ENCODE measurements at regions not wholly inside any gene's neighbourhood (a gene's known extent, or its start where the extent isn't known, plus 50 kb on each side); places are given as distances from the start of the nearest gene placed in this dataset.

DNA sequence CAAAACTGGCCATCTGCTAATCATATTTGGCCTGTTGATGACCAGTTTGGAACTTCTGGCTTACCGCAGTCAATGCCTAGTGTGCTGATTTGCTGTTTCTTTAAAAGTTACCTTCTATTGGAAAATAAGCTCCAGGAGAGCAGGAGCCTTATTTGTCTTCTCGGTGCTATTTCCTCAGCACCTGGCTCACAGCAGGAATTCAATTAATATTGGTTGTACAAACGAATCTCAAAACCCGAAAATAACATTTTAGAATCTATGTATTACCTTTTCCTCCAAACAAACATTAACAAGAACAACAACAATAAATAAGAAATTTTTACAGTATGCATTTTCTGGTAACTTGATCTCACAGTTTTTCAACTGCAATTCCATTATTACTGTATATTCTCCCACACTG, 1080.7 kb upstream of the MAP3K7 start:
- Histone ChIP-seq H3K4me1 (ENCODE audit: insufficient read depth, low read length) (no peaks in the 10 kb centered on the region), H2AFZ (ENCODE audit: low read depth, low read length) (no peak overlapping the region), H3K4me3 (ENCODE audit: low read length) (no peak overlapping the region), H3K36me3 (ENCODE audit: insufficient read depth, low read length) (no peaks in the 10 kb centered on the region), H3K9me3 (ENCODE audit: low read length) (no peaks in the 10 kb centered on the region), H3K27me3 (ENCODE audit: insufficient read depth, low read length) (no peaks in the 10 kb centered on the region)

DNA sequence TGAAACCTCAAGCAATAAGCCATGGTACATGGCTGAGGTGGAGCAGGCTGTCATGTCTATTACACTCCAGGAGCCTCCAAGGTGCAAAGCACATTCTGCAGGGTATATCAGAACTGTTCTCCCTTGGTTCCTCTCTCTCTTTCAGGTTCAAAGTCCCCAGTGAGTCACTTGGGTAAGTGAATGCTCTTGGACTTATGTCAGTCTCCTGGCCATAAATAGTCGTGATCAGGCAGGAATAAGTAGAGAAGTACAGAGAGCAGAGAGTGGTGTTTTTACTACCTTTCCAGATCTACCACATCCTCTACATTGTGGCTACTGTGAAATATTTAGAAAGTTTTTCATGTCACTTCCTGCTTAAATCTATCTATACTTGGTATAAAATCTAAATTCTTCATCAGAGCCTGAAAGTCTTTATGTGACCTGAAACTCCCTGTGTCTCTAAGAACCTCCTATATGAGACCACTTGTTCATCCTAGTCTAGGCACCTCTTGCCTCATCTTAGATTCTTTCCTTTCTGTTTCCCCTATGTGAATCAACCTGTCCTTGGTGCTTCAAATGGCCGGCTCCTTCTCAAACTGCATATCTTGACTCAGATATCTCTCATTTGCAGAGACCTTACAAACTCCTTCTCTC, 1077.6 kb upstream of the MAP3K7 start:
- Histone ChIP-seq H2AFZ (ENCODE audit: low read depth, low read length) (no peak overlapping the region), H3K36me3 (ENCODE audit: insufficient read depth, low read length) (no peaks in the 10 kb centered on the region), H3K4me1 (ENCODE audit: insufficient read depth, low read length) (no peaks in the 10 kb centered on the region), H3K4me3 (ENCODE audit: low read length) (no peak overlapping the region), H3K9me3 (ENCODE audit: low read length) (no peaks in the 10 kb centered on the region), H3K27me3 (ENCODE audit: insufficient read depth, low read length) (no peaks in the 10 kb centered on the region)

DNA sequence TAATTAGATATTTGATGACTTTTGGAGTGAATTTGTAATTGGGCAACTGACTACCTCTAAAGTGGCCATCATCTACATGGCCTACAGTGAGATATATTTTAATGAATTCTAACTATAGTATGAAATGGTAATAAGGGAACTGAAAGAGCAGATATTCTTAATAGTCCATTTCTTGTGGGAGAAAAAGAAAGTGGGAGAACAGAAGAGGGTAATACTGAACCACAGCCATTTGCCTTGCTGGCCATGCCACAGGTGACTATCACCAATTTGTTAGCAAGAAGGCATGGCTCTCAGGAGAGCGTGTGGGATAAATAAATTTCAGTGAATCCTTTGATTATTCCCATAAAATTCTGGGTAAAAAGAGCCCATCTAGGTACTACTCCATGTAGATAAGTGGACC, 1074.0 kb upstream of the MAP3K7 start:
- Histone ChIP-seq H3K4me3 (ENCODE audit: low read length) (no peak overlapping the region), H3K4me1 (ENCODE audit: insufficient read depth, low read length) (no peaks in the 10 kb centered on the region), H2AFZ (ENCODE audit: low read depth, low read length) (no peak overlapping the region), H3K36me3 (ENCODE audit: insufficient read depth, low read length) (no peaks in the 10 kb centered on the region), H3K9me3 (ENCODE audit: low read length) (no peaks in the 10 kb centered on the region), H3K27me3 (ENCODE audit: insufficient read depth, low read length) (no peaks in the 10 kb centered on the region)

DNA sequence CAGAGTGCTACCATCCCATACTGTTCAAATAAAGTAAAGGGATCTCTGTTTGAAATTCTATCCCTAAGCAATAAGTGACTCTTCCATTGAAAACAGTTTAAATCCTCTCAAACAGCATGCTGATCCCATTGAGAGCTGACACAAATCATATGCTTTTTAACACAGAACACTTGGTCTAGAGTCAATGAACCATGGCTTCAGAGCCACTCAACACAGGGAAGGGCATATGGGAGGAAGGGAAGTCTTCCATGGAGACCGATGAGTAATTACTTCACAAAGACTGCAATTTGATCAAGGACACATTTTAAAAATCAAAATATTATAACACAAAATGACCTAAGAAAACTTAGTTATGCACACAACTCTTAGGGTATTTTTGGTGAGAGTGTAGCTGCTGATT, 1073.0 kb upstream of the MAP3K7 start:
- no peak overlapping the region for H3K4me3 ChIP-seq (ENCODE audit: low read length)
- H2AFZ ChIP-seq (ENCODE audit: low read depth, low read length): no peak overlapping the region
- H3K36me3 ChIP-seq (ENCODE audit: insufficient read depth, low read length): no peaks in the 10 kb centered on the region
- H3K9me3 ChIP-seq (ENCODE audit: low read length): no peaks in the 10 kb centered on the region
- H3K4me1 ChIP-seq (ENCODE audit: insufficient read depth, low read length): peaks cover 2% of the 10 kb centered on the region
- H3K27me3 ChIP-seq (ENCODE audit: insufficient read depth, low read length): no peaks in the 10 kb centered on the region

DNA sequence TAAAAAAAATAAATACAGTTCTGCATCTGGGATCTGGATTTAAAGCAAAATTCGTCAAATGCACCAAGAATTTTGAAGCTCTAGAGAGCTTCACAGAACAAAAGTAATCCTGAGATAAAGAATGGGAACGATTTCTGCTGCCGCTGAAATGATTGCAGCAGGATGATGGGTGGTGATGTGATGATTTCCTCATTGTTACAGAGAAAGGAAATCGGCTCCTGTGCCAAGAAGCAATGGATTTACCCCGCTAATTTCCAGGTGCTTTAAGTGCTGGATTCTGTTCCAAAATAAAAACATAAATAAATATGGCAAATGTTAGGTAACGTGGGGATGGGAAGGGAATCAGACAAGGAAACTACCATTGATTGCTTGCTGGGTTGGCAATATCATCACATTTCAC, 1067.9 kb upstream of the MAP3K7 start:
- H3K9me3 ChIP-seq (ENCODE audit: low read length): no peaks in the 10 kb centered on the region
- H2AFZ ChIP-seq (ENCODE audit: low read depth, low read length): no peak overlapping the region

DNA sequence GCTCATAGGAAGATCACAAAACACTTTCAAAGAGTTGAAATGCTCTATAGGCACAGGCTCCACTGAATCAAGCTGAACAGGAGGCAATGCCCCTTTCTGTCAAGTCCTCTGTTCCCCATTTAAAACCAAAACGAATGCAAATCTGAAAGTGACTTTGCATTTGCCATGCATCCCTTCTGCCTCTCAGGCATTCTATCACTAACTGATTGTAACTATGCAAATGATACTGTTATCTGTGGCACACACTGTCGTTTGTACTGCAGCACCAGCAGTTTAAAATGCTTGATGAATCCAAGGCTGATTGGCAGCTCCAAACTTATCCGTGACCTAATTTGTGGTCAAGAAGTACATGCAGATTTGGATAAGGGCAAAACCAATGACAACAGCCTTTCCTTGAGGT, 1067.5 kb upstream of the MAP3K7 start:
- Histone ChIP-seq H3K4me1 (ENCODE audit: insufficient read depth, low read length) (peaks cover 17% of the 10 kb centered on the region), H3K27me3 (ENCODE audit: insufficient read depth, low read length) (no peaks in the 10 kb centered on the region), H3K36me3 (ENCODE audit: insufficient read depth, low read length) (no peaks in the 10 kb centered on the region), H2AFZ (ENCODE audit: low read depth, low read length) (no peak overlapping the region), H3K4me3 (ENCODE audit: low read length) (peak overlapping the region; percentile 4), H3K9me3 (ENCODE audit: low read length) (no peaks in the 10 kb centered on the region)

More for the DNA sequence above, 1067.9 kb upstream of the MAP3K7 start:
- no peaks in the 10 kb centered on the region for H3K27me3 ChIP-seq (ENCODE audit: insufficient read depth, low read length)
- peaks cover 17% of the 10 kb centered on the region for H3K4me1 ChIP-seq (ENCODE audit: insufficient read depth, low read length)
- H3K36me3 ChIP-seq (ENCODE audit: insufficient read depth, low read length): no peaks in the 10 kb centered on the region
- no peak overlapping the region for H3K4me3 ChIP-seq (ENCODE audit: low read length)

DNA sequence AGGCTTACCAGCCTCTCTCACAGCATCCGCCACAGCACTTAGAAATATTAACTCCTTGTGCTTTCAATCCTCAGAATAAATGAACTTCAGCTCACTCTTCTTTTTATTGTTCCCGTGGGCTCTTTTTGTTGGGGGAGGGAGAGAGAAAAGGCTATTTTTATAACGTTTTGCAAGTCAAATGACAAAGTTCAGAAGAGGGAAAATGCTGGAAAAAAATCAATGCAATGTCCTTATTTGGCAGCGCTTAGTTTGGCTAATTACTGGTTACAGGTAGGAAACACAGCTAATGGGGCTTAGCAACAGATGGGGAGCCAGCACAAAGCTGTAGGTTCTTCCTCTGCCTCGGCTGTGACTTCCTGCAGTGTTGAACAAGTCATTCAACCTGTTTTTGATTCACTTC, 1067.0 kb upstream of the MAP3K7 start:
- H3K9me3 ChIP-seq (ENCODE audit: low read length): no peaks in the 10 kb centered on the region
- H3K4me3 ChIP-seq (ENCODE audit: low read length): no peak overlapping the region
- H3K36me3 ChIP-seq (ENCODE audit: insufficient read depth, low read length): no peaks in the 10 kb centered on the region
- peaks cover 17% of the 10 kb centered on the region for H3K4me1 ChIP-seq (ENCODE audit: insufficient read depth, low read length)
- no peaks in the 10 kb centered on the region for H3K27me3 ChIP-seq (ENCODE audit: insufficient read depth, low read length)
- no peak overlapping the region for H2AFZ ChIP-seq (ENCODE audit: low read depth, low read length)

DNA sequence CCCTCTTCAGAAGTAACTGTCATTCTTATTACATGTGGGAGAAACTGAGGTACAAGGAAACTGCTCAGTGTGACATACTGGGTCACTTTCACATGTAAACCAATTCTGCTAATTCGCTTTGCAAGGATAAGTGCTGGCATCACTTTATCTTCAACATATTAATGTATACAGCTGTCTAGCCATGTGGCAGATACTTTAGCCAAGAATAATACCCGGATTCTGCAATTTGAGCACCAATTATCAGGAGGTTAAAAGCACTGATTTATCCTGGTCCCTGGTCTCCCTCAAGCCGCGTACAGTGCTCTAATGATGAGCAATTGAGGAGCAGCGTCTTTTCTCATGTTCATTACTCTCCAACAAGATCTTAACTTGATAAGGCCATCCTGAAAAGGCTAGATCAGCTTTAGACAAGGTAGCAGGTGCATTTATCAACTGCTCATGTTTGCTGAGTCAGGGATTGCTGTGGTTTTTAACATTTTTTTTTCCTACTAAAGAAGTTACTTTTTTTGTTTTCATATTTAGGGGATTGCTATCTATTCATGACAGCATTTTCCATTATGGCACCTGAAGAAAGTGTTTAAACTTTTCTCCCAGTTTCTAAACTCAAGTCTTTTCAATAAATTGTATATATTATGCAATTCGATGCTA, 1066.3 kb upstream of the MAP3K7 start:
- Histone ChIP-seq H3K4me3 (ENCODE audit: low read length) (no peak overlapping the region), H2AFZ (ENCODE audit: low read depth, low read length) (no peak overlapping the region), H3K36me3 (ENCODE audit: insufficient read depth, low read length) (no peaks in the 10 kb centered on the region), H3K27me3 (ENCODE audit: insufficient read depth, low read length) (no peaks in the 10 kb centered on the region), H3K4me1 (ENCODE audit: insufficient read depth, low read length) (peaks cover 17% of the 10 kb centered on the region), H3K9me3 (ENCODE audit: low read length) (no peaks in the 10 kb centered on the region)

DNA sequence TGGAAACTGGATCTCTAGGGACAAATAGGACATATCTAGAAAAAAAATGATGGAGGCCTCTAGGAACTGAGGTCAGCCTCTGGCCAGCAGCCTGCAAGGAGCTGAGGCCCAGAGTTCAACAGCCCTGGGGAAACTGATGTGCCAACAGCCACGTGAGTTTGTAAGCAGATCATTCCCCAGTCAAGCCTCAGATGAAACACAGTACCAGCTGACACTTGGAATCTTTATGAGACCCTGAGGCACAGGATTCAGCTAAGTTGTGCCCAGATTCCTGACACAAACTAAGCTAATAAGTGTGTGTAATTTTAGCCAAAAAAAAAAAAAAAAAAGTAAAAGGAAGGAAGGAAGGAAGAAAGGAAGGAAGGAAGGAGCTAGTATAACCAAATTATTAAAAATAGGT, 1059.8 kb upstream of the MAP3K7 start:
- Histone ChIP-seq H3K36me3 (ENCODE audit: insufficient read depth, low read length) (no peaks in the 10 kb centered on the region), H3K9me3 (ENCODE audit: low read length) (no peaks in the 10 kb centered on the region), H3K27me3 (ENCODE audit: insufficient read depth, low read length) (no peaks in the 10 kb centered on the region), H2AFZ (ENCODE audit: low read depth, low read length) (no peak overlapping the region), H3K4me3 (ENCODE audit: low read length) (no peak overlapping the region), H3K4me1 (ENCODE audit: insufficient read depth, low read length) (no peaks in the 10 kb centered on the region)

DNA sequence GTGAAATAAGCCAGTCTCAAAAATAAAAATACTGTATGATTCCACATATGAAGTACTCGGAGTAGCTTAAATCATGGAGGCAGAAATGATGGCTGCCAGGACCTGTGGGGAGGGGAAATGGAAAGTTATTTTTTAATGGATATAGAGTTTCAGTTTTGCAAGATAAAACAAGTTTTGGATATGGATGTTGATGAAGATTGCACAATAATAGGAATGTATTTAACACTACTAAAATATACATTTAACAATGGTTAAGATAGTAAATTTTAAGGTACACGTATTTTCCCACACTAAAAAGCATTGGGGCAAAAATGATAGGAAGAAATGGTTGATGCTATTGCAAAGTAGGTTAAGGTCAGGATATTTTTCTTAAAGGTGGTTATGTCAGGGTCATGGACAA, 1058.9 kb upstream of the MAP3K7 start:
- Histone ChIP-seq H3K9me3 (ENCODE audit: low read length) (no peaks in the 10 kb centered on the region), H2AFZ (ENCODE audit: low read depth, low read length) (no peak overlapping the region), H3K36me3 (ENCODE audit: insufficient read depth, low read length) (no peaks in the 10 kb centered on the region), H3K4me3 (ENCODE audit: low read length) (no peak overlapping the region), H3K4me1 (ENCODE audit: insufficient read depth, low read length) (no peaks in the 10 kb centered on the region), H3K27me3 (ENCODE audit: insufficient read depth, low read length) (no peaks in the 10 kb centered on the region)

DNA sequence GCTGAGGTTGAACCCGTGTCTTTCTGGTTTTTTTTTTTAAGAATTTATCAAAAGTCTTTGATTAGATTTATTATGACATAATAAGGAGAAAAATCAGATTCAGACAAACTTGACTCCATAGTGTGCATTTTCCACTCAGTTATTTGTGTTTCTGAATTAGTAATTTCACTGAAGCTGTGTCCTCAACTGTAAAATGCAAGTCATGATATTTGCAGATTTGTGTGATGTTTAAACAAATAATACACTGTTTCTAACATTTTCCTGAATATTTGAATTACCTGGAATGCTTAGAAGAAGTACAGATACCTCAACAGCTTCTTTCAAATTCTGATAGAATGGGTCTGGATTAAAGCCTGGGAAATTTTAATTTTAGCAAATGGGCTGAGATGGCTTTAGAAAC, 1050.3 kb upstream of the MAP3K7 start:
- Histone ChIP-seq H3K4me1 (ENCODE audit: insufficient read depth, low read length) (peaks cover 18% of the 10 kb centered on the region), H3K36me3 (ENCODE audit: insufficient read depth, low read length) (no peaks in the 10 kb centered on the region), H3K9me3 (ENCODE audit: low read length) (no peaks in the 10 kb centered on the region), H3K4me3 (ENCODE audit: low read length) (no peak overlapping the region), H3K27me3 (ENCODE audit: insufficient read depth, low read length) (no peaks in the 10 kb centered on the region), H2AFZ (ENCODE audit: low read depth, low read length) (no peak overlapping the region)

DNA sequence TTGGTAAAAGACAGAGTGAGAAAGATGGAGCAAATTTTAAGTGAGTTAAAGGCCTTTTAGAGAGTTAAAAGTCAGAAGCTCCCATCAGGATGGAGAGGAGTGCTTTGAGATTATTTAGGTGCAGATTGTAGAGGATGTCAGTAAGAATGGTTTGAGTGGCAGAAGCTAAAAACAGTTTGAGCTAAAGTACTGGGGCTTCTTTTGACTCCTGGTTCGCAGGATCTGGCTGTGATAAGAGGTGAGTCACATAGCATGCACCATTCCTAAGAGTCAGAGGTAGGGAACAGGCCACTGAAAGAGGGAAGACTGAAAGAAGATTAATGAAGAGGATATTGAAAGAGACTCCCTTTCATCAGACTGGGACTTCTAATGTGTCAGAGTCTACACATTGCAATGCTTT, 1047.9 kb upstream of the MAP3K7 start:
- H3K27me3 ChIP-seq (ENCODE audit: insufficient read depth, low read length): no peaks in the 10 kb centered on the region
- peaks cover 18% of the 10 kb centered on the region for H3K4me1 ChIP-seq (ENCODE audit: insufficient read depth, low read length)
- H3K9me3 ChIP-seq (ENCODE audit: low read length): no peaks in the 10 kb centered on the region
- no peak overlapping the region for H3K4me3 ChIP-seq (ENCODE audit: low read length)
- H2AFZ ChIP-seq (ENCODE audit: low read depth, low read length): no peak overlapping the region
- no peaks in the 10 kb centered on the region for H3K36me3 ChIP-seq (ENCODE audit: insufficient read depth, low read length)

DNA sequence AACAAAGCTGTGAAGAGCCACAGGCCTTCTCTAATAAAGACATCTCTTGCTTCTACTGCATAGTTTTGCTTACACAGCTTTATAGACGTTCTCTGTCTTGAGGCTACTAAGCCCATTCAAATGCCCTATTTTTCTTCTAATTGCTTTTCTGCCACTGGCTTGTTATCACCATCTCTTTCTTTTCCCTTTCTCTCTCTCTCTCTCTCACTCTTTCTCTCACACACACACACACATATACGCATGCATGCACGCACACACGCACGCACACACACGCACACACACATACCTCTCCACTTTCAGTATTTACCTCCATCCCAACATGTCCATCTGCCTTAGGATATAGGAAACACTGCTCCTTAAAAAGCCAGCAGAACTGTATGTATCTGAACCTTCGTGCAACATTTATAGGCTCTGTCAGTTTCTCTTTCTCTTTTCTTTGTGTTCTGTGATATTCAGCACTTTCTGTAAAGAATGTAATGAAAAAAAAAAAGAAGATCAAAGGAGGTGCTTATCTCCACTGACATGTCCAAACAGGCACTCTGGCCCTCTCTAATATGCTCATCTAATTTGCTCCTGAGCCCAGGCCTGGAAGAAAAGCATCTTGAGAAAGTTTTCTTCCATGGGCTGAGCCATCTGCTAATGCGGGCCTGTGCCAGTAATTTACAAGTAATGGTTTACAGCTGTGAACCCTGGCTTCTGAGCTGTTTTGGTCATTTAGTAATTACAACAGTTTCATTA, 1046.7 kb upstream of the MAP3K7 start:
- Histone ChIP-seq H3K36me3 (ENCODE audit: insufficient read depth, low read length) (no peaks in the 10 kb centered on the region), H3K4me3 (ENCODE audit: low read length) (no peak overlapping the region), H3K4me1 (ENCODE audit: insufficient read depth, low read length) (peaks cover 18% of the 10 kb centered on the region), H3K27me3 (ENCODE audit: insufficient read depth, low read length) (no peaks in the 10 kb centered on the region), H3K9me3 (ENCODE audit: low read length) (no peaks in the 10 kb centered on the region), H2AFZ (ENCODE audit: low read depth, low read length) (peak overlapping the region; percentile 49)

Measured in neuron (in vitro differentiated cells).